ENCODE measurements at regions not wholly inside any gene's neighbourhood (a gene's known extent, or its start where the extent isn't known, plus 50 kb on each side); places are given as distances from the start of the nearest gene placed in this dataset.

DNA sequence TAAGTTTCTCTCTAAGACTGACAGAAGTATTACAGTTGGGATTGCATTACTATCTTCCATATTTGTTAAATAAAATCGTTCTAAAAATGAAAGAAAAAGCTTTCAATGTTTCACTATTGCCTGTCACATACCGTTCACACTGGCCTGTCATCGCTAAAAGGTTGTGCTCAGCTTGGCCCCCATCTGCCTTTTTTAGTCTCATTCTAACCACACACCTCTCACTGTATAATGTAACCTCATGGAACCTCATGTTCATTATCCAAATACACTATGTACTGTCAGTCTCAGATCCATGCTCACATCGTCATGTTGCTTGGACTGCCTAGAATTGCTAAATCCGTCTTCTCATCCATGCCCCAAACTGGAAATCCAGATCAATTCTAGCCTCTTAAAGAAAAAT is 637.8 kb upstream of the ROBO1 start:
- TF ChIP-seq POLR2AphosphoS5 (IDR thresholded peaks at IDR 0.05; ENCODE audit: low read depth, low read length) (no peak), SIN3A (IDR thresholded peaks at IDR 0.05; ENCODE audit: borderline replicate concordance, insufficient read depth, low read depth, low read length) (no peak), TCF7L2 (IDR thresholded peaks at IDR 0.05; ENCODE audit: low read depth, low read length) (no peak)
- TF ChIP-seq, protein P1, sequence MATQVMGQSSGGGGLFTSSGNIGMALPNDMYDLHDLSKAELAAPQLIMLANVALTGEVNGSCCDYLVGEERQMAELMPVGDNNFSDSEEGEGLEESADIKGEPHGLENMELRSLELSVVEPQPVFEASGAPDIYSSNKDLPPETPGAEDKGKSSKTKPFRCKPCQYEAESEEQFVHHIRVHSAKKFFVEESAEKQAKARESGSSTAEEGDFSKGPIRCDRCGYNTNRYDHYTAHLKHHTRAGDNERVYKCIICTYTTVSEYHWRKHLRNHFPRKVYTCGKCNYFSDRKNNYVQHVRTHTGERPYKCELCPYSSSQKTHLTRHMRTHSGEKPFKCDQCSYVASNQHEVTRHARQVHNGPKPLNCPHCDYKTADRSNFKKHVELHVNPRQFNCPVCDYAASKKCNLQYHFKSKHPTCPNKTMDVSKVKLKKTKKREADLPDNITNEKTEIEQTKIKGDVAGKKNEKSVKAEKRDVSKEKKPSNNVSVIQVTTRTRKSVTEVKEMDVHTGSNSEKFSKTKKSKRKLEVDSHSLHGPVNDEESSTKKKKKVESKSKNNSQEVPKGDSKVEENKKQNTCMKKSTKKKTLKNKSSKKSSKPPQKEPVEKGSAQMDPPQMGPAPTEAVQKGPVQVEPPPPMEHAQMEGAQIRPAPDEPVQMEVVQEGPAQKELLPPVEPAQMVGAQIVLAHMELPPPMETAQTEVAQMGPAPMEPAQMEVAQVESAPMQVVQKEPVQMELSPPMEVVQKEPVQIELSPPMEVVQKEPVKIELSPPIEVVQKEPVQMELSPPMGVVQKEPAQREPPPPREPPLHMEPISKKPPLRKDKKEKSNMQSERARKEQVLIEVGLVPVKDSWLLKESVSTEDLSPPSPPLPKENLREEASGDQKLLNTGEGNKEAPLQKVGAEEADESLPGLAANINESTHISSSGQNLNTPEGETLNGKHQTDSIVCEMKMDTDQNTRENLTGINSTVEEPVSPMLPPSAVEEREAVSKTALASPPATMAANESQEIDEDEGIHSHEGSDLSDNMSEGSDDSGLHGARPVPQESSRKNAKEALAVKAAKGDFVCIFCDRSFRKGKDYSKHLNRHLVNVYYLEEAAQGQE (IDR thresholded peaks at IDR 0.05; ENCODE audit: insufficient read depth in 1 of 2, low read depth in 2 of 2, low read length in 1 of 2): no peak
- TF ChIP-seq, protein P2, sequence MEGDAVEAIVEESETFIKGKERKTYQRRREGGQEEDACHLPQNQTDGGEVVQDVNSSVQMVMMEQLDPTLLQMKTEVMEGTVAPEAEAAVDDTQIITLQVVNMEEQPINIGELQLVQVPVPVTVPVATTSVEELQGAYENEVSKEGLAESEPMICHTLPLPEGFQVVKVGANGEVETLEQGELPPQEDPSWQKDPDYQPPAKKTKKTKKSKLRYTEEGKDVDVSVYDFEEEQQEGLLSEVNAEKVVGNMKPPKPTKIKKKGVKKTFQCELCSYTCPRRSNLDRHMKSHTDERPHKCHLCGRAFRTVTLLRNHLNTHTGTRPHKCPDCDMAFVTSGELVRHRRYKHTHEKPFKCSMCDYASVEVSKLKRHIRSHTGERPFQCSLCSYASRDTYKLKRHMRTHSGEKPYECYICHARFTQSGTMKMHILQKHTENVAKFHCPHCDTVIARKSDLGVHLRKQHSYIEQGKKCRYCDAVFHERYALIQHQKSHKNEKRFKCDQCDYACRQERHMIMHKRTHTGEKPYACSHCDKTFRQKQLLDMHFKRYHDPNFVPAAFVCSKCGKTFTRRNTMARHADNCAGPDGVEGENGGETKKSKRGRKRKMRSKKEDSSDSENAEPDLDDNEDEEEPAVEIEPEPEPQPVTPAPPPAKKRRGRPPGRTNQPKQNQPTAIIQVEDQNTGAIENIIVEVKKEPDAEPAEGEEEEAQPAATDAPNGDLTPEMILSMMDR (IDR thresholded peaks at IDR 0.05): no peak

All from Panc1 (cell line).